HEK293 (cell line): ENCODE measurements at regions not wholly inside any gene's neighbourhood (a gene's known extent, or its start where the extent isn't known, plus 50 kb on each side); places are given as distances from the start of the nearest gene placed in this dataset.

ENCODE experiments used
- CTCF ChIA-PET: fragments of 350-600 bp; formaldehyde crosslinking; extraction: SDS; loops from one replicate; lab custom pipeline; 2021; ENCODE audit warnings: antibody characterized with exemption; lab: Yijun Ruan, JAX
- POLR2A ChIA-PET: fragments of 300-600 bp; formaldehyde crosslinking; extraction: SDS; loops from one replicate; lab custom pipeline; 2020; ENCODE audit warnings: antibody characterized with exemption, inconsistent platforms; lab: Yijun Ruan, JAX
- H3K27ac ChIP-seq: fragments of 200-500 bp; sonication (Bioruptor generic); 2 replicates; pipeline ENCODE4 v1.5.1; 2014; ENCODE audit warnings: low read depth, low read length, control low read depth, inconsistent platforms; ENCODE audit errors: extremely low read depth
- H3K36me3 ChIP-seq, 2 experiments: fragments of 200-500 bp in 1 of 2; sonication (Bioruptor generic) in 1 of 2; 1 replicate in 1 of 2; 2 replicates in 1 of 2; pipeline ENCODE4 v1.5.1; 2014 to 2017; ENCODE audit warnings: inconsistent platforms in 2 of 2, low read length in 2 of 2; ENCODE audit not compliant: control insufficient read depth in 2 of 2, insufficient read depth in 1 of 2
- H3K4me1 ChIP-seq: fragments of 200-500 bp; sonication (Bioruptor generic); 2 replicates; pipeline ENCODE4 v1.5.1; 2014; ENCODE audit warnings: mild to moderate bottlenecking, low read length, inconsistent platforms; ENCODE audit not compliant: control insufficient read depth, insufficient read depth
- H3K4me3 ChIP-seq: 2 replicates; pipeline ENCODE4 v1.5.1; 2011; ENCODE audit warnings: low read depth, mild to moderate bottlenecking, control low read depth, low read length, moderate library complexity
- H3K9me3 ChIP-seq: fragments of 200-500 bp; sonication (Bioruptor generic); 2 replicates; pipeline ENCODE4 v1.5.1; 2014; ENCODE audit warnings: low read depth, low read length, inconsistent platforms; ENCODE audit not compliant: control insufficient read depth, insufficient read depth
- BCL6B ChIP-seq: fragments of 450-650 bp; formaldehyde crosslinking; IDR thresholded peaks from 2 replicates; pipeline ENCODE4 v1.5.1; 2017; ENCODE audit warnings: missing biosample characterization, missing genetic modification characterization
- HIC1 ChIP-seq: fragments of 450-650 bp; formaldehyde crosslinking; IDR thresholded peaks from 2 replicates; pipeline ENCODE4 v1.5.1; 2016; ENCODE audit warnings: missing biosample characterization, missing genetic modification characterization
- YY1 ChIP-seq: fragments of 450-650 bp; formaldehyde crosslinking; IDR thresholded peaks from 2 replicates; pipeline ENCODE4 v1.5.1; 2018; ENCODE audit warnings: missing biosample characterization, missing genetic modification characterization
- ZBTB10 ChIP-seq: fragments of 450-650 bp; formaldehyde crosslinking; IDR thresholded peaks from 2 replicates; pipeline ENCODE4 v1.5.1; 2016; ENCODE audit warnings: missing biosample characterization, missing genetic modification characterization
- ZBTB20 ChIP-seq: fragments of 450-650 bp; formaldehyde crosslinking; IDR thresholded peaks from 2 replicates; pipeline ENCODE4 v1.5.1; 2016; ENCODE audit warnings: missing biosample characterization, missing genetic modification characterization
- ZBTB26 ChIP-seq: fragments of 450-650 bp; formaldehyde crosslinking; optimal IDR thresholded peaks from 2 replicates; pipeline ENCODE3; 2016; ENCODE audit warnings: missing biosample characterization, mild to moderate bottlenecking, missing genetic modification characterization
- ZNF19 ChIP-seq: fragments of 450-650 bp; formaldehyde crosslinking; IDR thresholded peaks from 2 replicates; pipeline ENCODE4; 2016; ENCODE audit warnings: missing biosample characterization, missing genetic modification characterization, low read depth
- ZNF391 ChIP-seq: fragments of 450-650 bp; formaldehyde crosslinking; IDR thresholded peaks from 2 replicates; pipeline ENCODE4 v1.5.1; 2016; ENCODE audit warnings: low read depth, missing biosample characterization, missing genetic modification characterization, borderline replicate concordance
- ZNF426 ChIP-seq: fragments of 450-650 bp; formaldehyde crosslinking; IDR thresholded peaks from 2 replicates; pipeline ENCODE4 v1.5.1; 2017; ENCODE audit warnings: missing biosample characterization, missing genetic modification characterization, mild to moderate bottlenecking, inconsistent platforms, moderate library complexity
- ZNF510 ChIP-seq: fragments of 450-650 bp; formaldehyde crosslinking; IDR thresholded peaks from 2 replicates; pipeline ENCODE4 v1.5.1; 2018; ENCODE audit warnings: mild to moderate bottlenecking, missing genetic modification characterization, missing biosample characterization; ENCODE audit not compliant: insufficient replicate concordance
- ZNF513 ChIP-seq: fragments of 450-650 bp; IDR thresholded peaks from 2 replicates; pipeline ENCODE4 v1.5.1; 2018; ENCODE audit warnings: missing biosample characterization, missing genetic modification characterization
- ZNF639 ChIP-seq: fragments of 450-650 bp; formaldehyde crosslinking; IDR thresholded peaks from 2 replicates; pipeline ENCODE4 v1.5.1; 2016; ENCODE audit warnings: missing biosample characterization, missing genetic modification characterization
- ZNF664 ChIP-seq: fragments of 450-650 bp; formaldehyde crosslinking; IDR thresholded peaks from 2 replicates; pipeline ENCODE4 v1.5.1; 2016; ENCODE audit warnings: missing biosample characterization, missing genetic modification characterization
- ZNF777 ChIP-seq: fragments of 450-650 bp; formaldehyde crosslinking; IDR thresholded peaks from 2 replicates; pipeline ENCODE4 v1.5.1; 2017; ENCODE audit warnings: missing biosample characterization, missing genetic modification characterization, borderline replicate concordance
- ZNF792 ChIP-seq: fragments of 450-650 bp; formaldehyde crosslinking; IDR thresholded peaks from 2 replicates; pipeline ENCODE4 v1.5.1; 2016; ENCODE audit warnings: missing biosample characterization, missing genetic modification characterization

GRCh38 chr5:87190687-87191086, 77.0 kb upstream of the RASA1 start (continued):
- TF ChIP-seq ZNF639 (tag by site-specific recombination), result no peak
- no peak for TF ChIP-seq ZNF792 (tag by site-specific recombination)
- no peak for TF ChIP-seq BCL6B (tag by site-specific recombination)

- TF ChIP-seq ZNF664 (tag by site-specific recombination) (no peak), ZNF19 (tag by site-specific recombination) (no peak), ZBTB20 (no peak), ZNF513 (no peak)
- TF ChIP-seq, all 188 proteins: peak for 0
- H3K4me1 ChIP-seq, result no peaks in the 10 kb centered on the region
- H3K9me3 ChIP-seq, result no peaks in the 10 kb centered on the region
- CTCF ChIA-PET, result no interaction called here
- no peak overlapping the region for H3K4me3 ChIP-seq
- H3K36me3 ChIP-seq, result no peaks in the 10 kb centered on the region
- H3K27ac ChIP-seq, result no peak overlapping the region
- POLR2A ChIA-PET, result no interaction called here
These were observed 76.0 kb upstream of the RASA1 start for GRCh38 chr5:87191645-87192044.

GRCh38 chr5:87195104-87195591, 72.5 kb upstream of the RASA1 start:
- CTCF ChIA-PET, result no interaction called here

More at GRCh38 chr5:87195104-87195591, 72.5 kb upstream of the RASA1 start:
- no peaks in the 10 kb centered on the region for H3K36me3 ChIP-seq
- no peaks in the 10 kb centered on the region for H3K4me1 ChIP-seq
- POLR2A ChIA-PET, result interaction anchor here (1.2 kb wide), 1 partner anchor 73 kb away, joined by 3 read pairs; the partner anchor contains the start of gene RASA1
- no peaks in the 10 kb centered on the region for H3K9me3 ChIP-seq
- H3K4me3 ChIP-seq, result no peak overlapping the region
- no peak overlapping the region for H3K27ac ChIP-seq
- TF ChIP-seq ZNF777 (tag by site-specific recombination) (no peak), ZNF391 (tag by site-specific recombination) (no peak), ZNF19 (tag by site-specific recombination) (no peak), HIC1 (no peak), ZBTB26 (tag by site-specific recombination) (no peak), ZBTB10 (tag by site-specific recombination) (no peak), YY1 (no peak), ZNF510 (no peak), ZNF426 (tag by site-specific recombination) (no peak)
